SK-N-SH (cell line): ENCODE measurements at regions not wholly inside any gene's neighbourhood (a gene's known extent, or its start where the extent isn't known, plus 50 kb on each side); places are given as distances from the start of the nearest gene placed in this dataset.

Source experiments
- CTCF ChIA-PET: fragments of 300-600, 350-600 bp; formaldehyde crosslinking; extraction: SDS; loops from one replicate; lab custom pipeline; 2021; lab: Yijun Ruan, JAX
- POLR2A ChIA-PET: fragments of 350-600 bp; sonication (Branson Sonifier 250); formaldehyde crosslinking; extraction: SDS; loops from one replicate; lab custom pipeline; 2020; ENCODE audit warnings: antibody characterized with exemption, inconsistent platforms; lab: Yijun Ruan, JAX
- DNase-seq: peaks from one replicate; pipeline ENCODE4 v3.0.0; 2012
- H2AFZ ChIP-seq: fragments of 200-600 bp; sonication (generic); 2 replicates; pipeline ENCODE4 v1.8.1; 2016; ENCODE audit warnings: antibody characterized with exemption, mild to moderate bottlenecking, low read depth
- H3F3A ChIP-seq: fragments of 200-600 bp; sonication (generic); replicated peaks from 2 replicates; pipeline ENCODE3; 2016; ENCODE audit warnings: antibody characterized with exemption, mild to moderate bottlenecking; ENCODE audit not compliant: insufficient read depth
- H3K27ac ChIP-seq, 2 experiments: fragments of 200-500 bp in 1 of 2; fragments of 200-600 bp in 1 of 2; sonication (Bioruptor generic) in 1 of 2; sonication (generic), shearing (Covaris generic) in 1 of 2; 2 replicates each; pipeline versions ENCODE4 v1.5.1 to v1.6.1; 2014 to 2016; ENCODE audit warnings: low read depth in 2 of 2, inconsistent platforms in 1 of 2, low read length in 1 of 2, mild to moderate bottlenecking in 1 of 2, mixed read lengths in 1 of 2
- H3K27me3 ChIP-seq: fragments of 200-600 bp; sonication (generic), shearing (Covaris generic); 2 replicates; pipeline ENCODE4 v1.6.1; 2016; ENCODE audit warnings: mixed run types; ENCODE audit not compliant: insufficient read depth
- H3K36me3 ChIP-seq, 2 experiments: fragments of 200-500 bp in 1 of 2; fragments of 200-600 bp in 1 of 2; sonication (Bioruptor generic) in 1 of 2; sonication (generic) in 1 of 2; replicated peaks in 1 of 2; 2 replicates each; pipeline versions ENCODE3 to v1.5.1; 2014 to 2016; ENCODE audit warnings: low read length in 1 of 2, mild to moderate bottlenecking in 1 of 2; ENCODE audit not compliant: insufficient read depth in 2 of 2, control insufficient read depth in 1 of 2
- H3K4me1 ChIP-seq, 2 experiments: fragments of 200-500 bp in 1 of 2; fragments of 200-600 bp in 1 of 2; sonication (Bioruptor generic) in 1 of 2; sonication (generic), shearing (Covaris generic) in 1 of 2; 2 replicates each; pipeline versions ENCODE4 v1.5.1 to v1.6.1; 2014 to 2016; ENCODE audit warnings: low read depth in 1 of 2, low read length in 1 of 2, mixed run types in 1 of 2; ENCODE audit not compliant: insufficient read depth in 2 of 2, control insufficient read depth in 1 of 2
- H3K4me2 ChIP-seq: fragments of 200-600 bp; sonication (generic), shearing (Covaris generic); 2 replicates; pipeline ENCODE4 v1.6.1; 2017; ENCODE audit warnings: mixed run types
- H3K4me3 ChIP-seq, 2 experiments: fragments of 200-500 bp in 1 of 2; fragments of 200-600 bp in 1 of 2; sonication (Bioruptor generic) in 1 of 2; sonication (generic), shearing (Covaris generic) in 1 of 2; 2 replicates each; pipeline versions ENCODE4 v1.5.1 to v1.8.1; 2014 to 2016; ENCODE audit warnings: low read depth in 2 of 2, inconsistent platforms in 1 of 2, low read length in 1 of 2, mild to moderate bottlenecking in 1 of 2, mixed read lengths in 1 of 2, moderate library complexity in 1 of 2
- H3K79me2 ChIP-seq: fragments of 200-600 bp; sonication (generic); 2 replicates; pipeline ENCODE4 v1.8.1; 2017; ENCODE audit warnings: mild to moderate bottlenecking; ENCODE audit not compliant: insufficient read depth
- H3K9ac ChIP-seq: fragments of 200-600 bp; sonication (generic); 2 replicates; pipeline ENCODE4 v1.6.1; 2017; ENCODE audit warnings: mixed run types
- H3K9me2 ChIP-seq: fragments of 200-600 bp; sonication (generic); 2 replicates; pipeline ENCODE4 v1.6.1; 2017; ENCODE audit warnings: mixed run types
- H3K9me3 ChIP-seq: fragments of 200-600 bp; sonication (generic); 2 replicates; pipeline ENCODE4 v1.6.1; 2017; ENCODE audit warnings: mixed run types, mild to moderate bottlenecking, moderate library complexity
- H4K20me1 ChIP-seq: fragments of 200-600 bp; sonication (generic); 2 replicates; pipeline ENCODE4 v1.6.1; 2017; ENCODE audit warnings: mild to moderate bottlenecking, mixed run types; ENCODE audit not compliant: insufficient read depth
- CHD2 ChIP-seq: fragments of 150-350 bp; IDR thresholded peaks from 2 replicates; pipeline ENCODE4 v1.6.1; 2018; ENCODE audit warnings: low read length; ENCODE audit not compliant: partially characterized antibody
- ELF1 ChIP-seq: IDR thresholded peaks from 2 replicates; pipeline ENCODE4 v1.4.0; 2012
- EZH2phosphoT487 ChIP-seq: fragments of 200-600 bp; sonication (generic); IDR thresholded peaks from 2 replicates; pipeline ENCODE4 v1.6.1; 2017; ENCODE audit warnings: low read depth, mixed run types, mild to moderate bottlenecking, antibody characterized with exemption, moderate library complexity, borderline replicate concordance
- FOSL2 ChIP-seq: IDR thresholded peaks from 2 replicates; pipeline ENCODE4 v1.4.0; 2012; ENCODE audit warnings: low read depth, mild to moderate bottlenecking, moderate library complexity, borderline replicate concordance
- FOXJ3 ChIP-seq: sonication (generic); formaldehyde crosslinking; IDR thresholded peaks from 2 replicates; pipeline ENCODE4 v1.5.1; 2020; ENCODE audit warnings: mild to moderate bottlenecking, missing genetic modification reagents
- FOXM1 ChIP-seq: IDR thresholded peaks from 2 replicates; pipeline ENCODE4 v1.4.0; 2012; ENCODE audit warnings: low read depth, mild to moderate bottlenecking
- GABPA ChIP-seq: IDR thresholded peaks from 2 replicates; pipeline ENCODE4 v1.4.0; 2012; ENCODE audit warnings: low read depth, mild to moderate bottlenecking
- JUND ChIP-seq: IDR thresholded peaks from 2 replicates; pipeline ENCODE4 v1.4.0; 2012
- MEF2A ChIP-seq: IDR thresholded peaks from 2 replicates; pipeline ENCODE4 v1.4.0; 2012; ENCODE audit warnings: low read depth, borderline replicate concordance
- MXI1 ChIP-seq: IDR thresholded peaks from 2 replicates; pipeline ENCODE4 v1.6.1; 2012; ENCODE audit warnings: mild to moderate bottlenecking, low read depth, low read length, improper control_type of control experiment
- NFIC ChIP-seq: IDR thresholded peaks from 2 replicates; pipeline ENCODE4 v1.4.0; 2012; ENCODE audit warnings: borderline replicate concordance
- NRF1 ChIP-seq: IDR thresholded peaks from 2 replicates; pipeline ENCODE4 v1.6.1; 2012; ENCODE audit warnings: low read depth, mild to moderate bottlenecking, low read length
- POLR2AphosphoS5 ChIP-seq: IDR thresholded peaks from 2 replicates; pipeline ENCODE4 v1.6.1; 2012; ENCODE audit warnings: low read depth, low read length
- RCOR1 ChIP-seq: fragments of 150-350 bp; IDR thresholded peaks from 2 replicates; pipeline ENCODE4 v1.6.1; 2017; ENCODE audit warnings: antibody characterized with exemption, low read length
- RFX5 ChIP-seq: IDR thresholded peaks from 2 replicates; pipeline ENCODE4 v1.6.1; 2012; ENCODE audit warnings: mild to moderate bottlenecking, improper control_type of control experiment, low read length
- RXRA ChIP-seq: IDR thresholded peaks from 2 replicates; pipeline ENCODE4 v1.4.0; 2012; ENCODE audit warnings: low read depth, mild to moderate bottlenecking, borderline replicate concordance
- SIN3A ChIP-seq: IDR thresholded peaks from 2 replicates; pipeline ENCODE4 v1.6.1; 2012; ENCODE audit warnings: low read depth, mild to moderate bottlenecking, low read length, moderate library complexity, borderline replicate concordance
- SMC3 ChIP-seq: IDR thresholded peaks from 2 replicates; pipeline ENCODE4 v1.6.1; 2012; ENCODE audit warnings: low read depth, low read length, improper control_type of control experiment
- TAF1 ChIP-seq: IDR thresholded peaks from 2 replicates; pipeline ENCODE4 v1.6.1; 2012; ENCODE audit warnings: low read depth, mild to moderate bottlenecking, low read length, moderate library complexity, borderline replicate concordance
- TEAD4 ChIP-seq: IDR thresholded peaks from 2 replicates; pipeline ENCODE4 v1.4.0; 2012; ENCODE audit warnings: mild to moderate bottlenecking, borderline replicate concordance; ENCODE audit not compliant: insufficient read depth
- YY1 ChIP-seq: IDR thresholded peaks from 2 replicates; pipeline ENCODE4 v1.4.0; 2012; ENCODE audit warnings: low read depth, mild to moderate bottlenecking
- WGBS: methylation state at CpG from one replicate; pipeline ENCODE4 v1.1.6; 2017; ENCODE audit warnings: low lambda C conversion rate; 5-methylcytosine and 5-hydroxymethylcytosine counted together
- TF ChIP-seq, protein P1 (sequence below): IDR thresholded peaks from 2 replicates; pipeline ENCODE4 v1.4.0; 2012; ENCODE audit warnings: low read depth, borderline replicate concordance
- TF ChIP-seq, protein P2 (sequence below): IDR thresholded peaks from 2 replicates; pipeline ENCODE4 v1.6.1; 2012; ENCODE audit warnings: mild to moderate bottlenecking, low read depth, low read length, moderate library complexity
- TF ChIP-seq, protein P3 (sequence below): fragments of 200-600 bp; sonication (generic); IDR thresholded peaks from 2 replicates; pipeline ENCODE4 v1.6.1; 2017; ENCODE audit warnings: antibody characterized with exemption, mild to moderate bottlenecking, moderate library complexity
- TF ChIP-seq, protein P4 (sequence below): fragments of 150-350 bp; IDR thresholded peaks from 2 replicates; pipeline ENCODE4 v1.6.1; 2017; ENCODE audit warnings: antibody characterized with exemption, low read length, low read depth, borderline replicate concordance
- TF ChIP-seq, protein P5 (sequence below): IDR thresholded peaks from 2 replicates; pipeline ENCODE4; 2012

DNA sequence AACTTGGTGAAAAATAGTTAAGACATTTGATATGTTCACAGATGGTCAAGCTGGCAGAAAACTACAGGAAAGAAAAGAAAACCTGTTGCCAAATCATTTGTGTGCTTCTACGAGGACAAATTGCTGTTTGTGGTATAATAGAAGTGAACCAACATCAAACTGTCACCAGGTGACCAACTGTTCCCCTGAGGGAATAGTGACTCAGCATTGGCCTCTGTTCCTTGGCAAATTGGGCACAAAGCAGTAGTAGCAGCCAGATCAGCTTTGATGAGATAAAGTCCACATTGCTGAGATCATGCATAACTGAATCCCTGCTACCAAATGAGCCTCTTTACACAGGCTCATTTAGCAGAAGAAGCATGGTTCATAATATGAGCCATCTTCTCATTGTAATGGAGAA is 103.5 kb downstream of the POSTN start:
- POLR2A ChIA-PET: no interaction called here
- no peaks in the 10 kb centered on the region for H3K9me3 ChIP-seq
- no peak overlapping the region for H3K4me2 ChIP-seq
- H3F3A ChIP-seq: peaks cover 47% of the 10 kb centered on the region
- no peaks in the 10 kb centered on the region for H3K9me2 ChIP-seq
- no peaks in the 10 kb centered on the region; a peak in 1 of 4 replicates for H3K4me1 ChIP-seq
- no peak overlapping the region for H3K4me3 ChIP-seq
- no peaks in the 10 kb centered on the region for H4K20me1 ChIP-seq
- WGBS: 0% methylated on average over 1 of the region's 1 CpG
- H3K27ac ChIP-seq: peak overlapping the region; percentile 20 to 87; a peak in 3 of 4 replicates
- no peaks in the 10 kb centered on the region for H3K27me3 ChIP-seq
- H2AFZ ChIP-seq: no peak overlapping the region
- no peaks in the 10 kb centered on the region for H3K79me2 ChIP-seq
- CTCF ChIA-PET: no interaction called here
- DNase-seq: no peak
- 0 out of 2 replicates have a peak overlapping the region, but pooled peaks have one; percentile 9 for H3K9ac ChIP-seq
- H3K36me3 ChIP-seq: no peaks in the 10 kb centered on the region
- TF ChIP-seq, protein P1, sequence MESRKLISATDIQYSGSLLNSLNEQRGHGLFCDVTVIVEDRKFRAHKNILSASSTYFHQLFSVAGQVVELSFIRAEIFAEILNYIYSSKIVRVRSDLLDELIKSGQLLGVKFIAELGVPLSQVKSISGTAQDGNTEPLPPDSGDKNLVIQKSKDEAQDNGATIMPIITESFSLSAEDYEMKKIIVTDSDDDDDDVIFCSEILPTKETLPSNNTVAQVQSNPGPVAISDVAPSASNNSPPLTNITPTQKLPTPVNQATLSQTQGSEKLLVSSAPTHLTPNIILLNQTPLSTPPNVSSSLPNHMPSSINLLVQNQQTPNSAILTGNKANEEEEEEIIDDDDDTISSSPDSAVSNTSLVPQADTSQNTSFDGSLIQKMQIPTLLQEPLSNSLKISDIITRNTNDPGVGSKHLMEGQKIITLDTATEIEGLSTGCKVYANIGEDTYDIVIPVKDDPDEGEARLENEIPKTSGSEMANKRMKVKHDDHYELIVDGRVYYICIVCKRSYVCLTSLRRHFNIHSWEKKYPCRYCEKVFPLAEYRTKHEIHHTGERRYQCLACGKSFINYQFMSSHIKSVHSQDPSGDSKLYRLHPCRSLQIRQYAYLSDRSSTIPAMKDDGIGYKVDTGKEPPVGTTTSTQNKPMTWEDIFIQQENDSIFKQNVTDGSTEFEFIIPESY: no peak
- TF ChIP-seq, protein P2, sequence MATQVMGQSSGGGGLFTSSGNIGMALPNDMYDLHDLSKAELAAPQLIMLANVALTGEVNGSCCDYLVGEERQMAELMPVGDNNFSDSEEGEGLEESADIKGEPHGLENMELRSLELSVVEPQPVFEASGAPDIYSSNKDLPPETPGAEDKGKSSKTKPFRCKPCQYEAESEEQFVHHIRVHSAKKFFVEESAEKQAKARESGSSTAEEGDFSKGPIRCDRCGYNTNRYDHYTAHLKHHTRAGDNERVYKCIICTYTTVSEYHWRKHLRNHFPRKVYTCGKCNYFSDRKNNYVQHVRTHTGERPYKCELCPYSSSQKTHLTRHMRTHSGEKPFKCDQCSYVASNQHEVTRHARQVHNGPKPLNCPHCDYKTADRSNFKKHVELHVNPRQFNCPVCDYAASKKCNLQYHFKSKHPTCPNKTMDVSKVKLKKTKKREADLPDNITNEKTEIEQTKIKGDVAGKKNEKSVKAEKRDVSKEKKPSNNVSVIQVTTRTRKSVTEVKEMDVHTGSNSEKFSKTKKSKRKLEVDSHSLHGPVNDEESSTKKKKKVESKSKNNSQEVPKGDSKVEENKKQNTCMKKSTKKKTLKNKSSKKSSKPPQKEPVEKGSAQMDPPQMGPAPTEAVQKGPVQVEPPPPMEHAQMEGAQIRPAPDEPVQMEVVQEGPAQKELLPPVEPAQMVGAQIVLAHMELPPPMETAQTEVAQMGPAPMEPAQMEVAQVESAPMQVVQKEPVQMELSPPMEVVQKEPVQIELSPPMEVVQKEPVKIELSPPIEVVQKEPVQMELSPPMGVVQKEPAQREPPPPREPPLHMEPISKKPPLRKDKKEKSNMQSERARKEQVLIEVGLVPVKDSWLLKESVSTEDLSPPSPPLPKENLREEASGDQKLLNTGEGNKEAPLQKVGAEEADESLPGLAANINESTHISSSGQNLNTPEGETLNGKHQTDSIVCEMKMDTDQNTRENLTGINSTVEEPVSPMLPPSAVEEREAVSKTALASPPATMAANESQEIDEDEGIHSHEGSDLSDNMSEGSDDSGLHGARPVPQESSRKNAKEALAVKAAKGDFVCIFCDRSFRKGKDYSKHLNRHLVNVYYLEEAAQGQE: no peak
- TF ChIP-seq CHD2: no peak
- TF ChIP-seq, protein P3, sequence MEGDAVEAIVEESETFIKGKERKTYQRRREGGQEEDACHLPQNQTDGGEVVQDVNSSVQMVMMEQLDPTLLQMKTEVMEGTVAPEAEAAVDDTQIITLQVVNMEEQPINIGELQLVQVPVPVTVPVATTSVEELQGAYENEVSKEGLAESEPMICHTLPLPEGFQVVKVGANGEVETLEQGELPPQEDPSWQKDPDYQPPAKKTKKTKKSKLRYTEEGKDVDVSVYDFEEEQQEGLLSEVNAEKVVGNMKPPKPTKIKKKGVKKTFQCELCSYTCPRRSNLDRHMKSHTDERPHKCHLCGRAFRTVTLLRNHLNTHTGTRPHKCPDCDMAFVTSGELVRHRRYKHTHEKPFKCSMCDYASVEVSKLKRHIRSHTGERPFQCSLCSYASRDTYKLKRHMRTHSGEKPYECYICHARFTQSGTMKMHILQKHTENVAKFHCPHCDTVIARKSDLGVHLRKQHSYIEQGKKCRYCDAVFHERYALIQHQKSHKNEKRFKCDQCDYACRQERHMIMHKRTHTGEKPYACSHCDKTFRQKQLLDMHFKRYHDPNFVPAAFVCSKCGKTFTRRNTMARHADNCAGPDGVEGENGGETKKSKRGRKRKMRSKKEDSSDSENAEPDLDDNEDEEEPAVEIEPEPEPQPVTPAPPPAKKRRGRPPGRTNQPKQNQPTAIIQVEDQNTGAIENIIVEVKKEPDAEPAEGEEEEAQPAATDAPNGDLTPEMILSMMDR: no peak
- no peak for TF ChIP-seq NRF1
- no peak for TF ChIP-seq RCOR1
- TF ChIP-seq POLR2AphosphoS5: no peak
- TF ChIP-seq YY1: no peak
- no peak for TF ChIP-seq RFX5
- peak; percentile 15; the same call in 1 of the 2 replicates for TF ChIP-seq FOSL2
- TF ChIP-seq MXI1: no peak
- no peak for TF ChIP-seq TAF1
- TF ChIP-seq RXRA: no peak
- TF ChIP-seq JUND: peak; percentile 37; the same call in 1 of the 2 replicates
- no peak for TF ChIP-seq ELF1
- no peak for TF ChIP-seq EZH2phosphoT487
- TF ChIP-seq TEAD4: peak; percentile 33; the same call in 1 of the 2 replicates
- TF ChIP-seq SIN3A: no peak
- no peak for TF ChIP-seq SMC3
- TF ChIP-seq FOXJ3 (CRISPR knock-in tag): no peak
- TF ChIP-seq NFIC: 0 out of 2 replicates have a peak, but pooled peaks have one; percentile 47
- TF ChIP-seq, protein P4, sequence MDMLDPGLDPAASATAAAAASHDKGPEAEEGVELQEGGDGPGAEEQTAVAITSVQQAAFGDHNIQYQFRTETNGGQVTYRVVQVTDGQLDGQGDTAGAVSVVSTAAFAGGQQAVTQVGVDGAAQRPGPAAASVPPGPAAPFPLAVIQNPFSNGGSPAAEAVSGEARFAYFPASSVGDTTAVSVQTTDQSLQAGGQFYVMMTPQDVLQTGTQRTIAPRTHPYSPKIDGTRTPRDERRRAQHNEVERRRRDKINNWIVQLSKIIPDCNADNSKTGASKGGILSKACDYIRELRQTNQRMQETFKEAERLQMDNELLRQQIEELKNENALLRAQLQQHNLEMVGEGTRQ: no peak
- TF ChIP-seq, protein P5, sequence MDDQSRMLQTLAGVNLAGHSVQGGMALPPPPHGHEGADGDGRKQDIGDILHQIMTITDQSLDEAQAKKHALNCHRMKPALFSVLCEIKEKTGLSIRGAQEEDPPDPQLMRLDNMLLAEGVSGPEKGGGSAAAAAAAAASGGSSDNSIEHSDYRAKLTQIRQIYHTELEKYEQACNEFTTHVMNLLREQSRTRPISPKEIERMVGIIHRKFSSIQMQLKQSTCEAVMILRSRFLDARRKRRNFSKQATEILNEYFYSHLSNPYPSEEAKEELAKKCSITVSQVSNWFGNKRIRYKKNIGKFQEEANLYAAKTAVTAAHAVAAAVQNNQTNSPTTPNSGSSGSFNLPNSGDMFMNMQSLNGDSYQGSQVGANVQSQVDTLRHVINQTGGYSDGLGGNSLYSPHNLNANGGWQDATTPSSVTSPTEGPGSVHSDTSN: peak; percentile 46
- no peak for TF ChIP-seq MEF2A
- no peak for TF ChIP-seq GABPA
- TF ChIP-seq FOXM1: no peak
